ENCODE measurements at regions not wholly inside any gene's neighbourhood (a gene's known extent, or its start where the extent isn't known, plus 50 kb on each side); places are given as distances from the start of the nearest gene placed in this dataset.

GRCh38 chr2:196502386-196502785, 137.1 kb upstream of the CCDC150 start:
- no peak overlapping the region for H3K4me3 ChIP-seq (ENCODE audit: low read depth, low read length)
- in situ Hi-C loops (cut with HindIII; ENCODE audit: low sequenced_read_pairs), result no loop called here
- TF ChIP-seq CTCF (IDR thresholded peaks at IDR 0.05; ENCODE audit: low read depth, low read length), result no peak
- no peak for DNase-seq (ENCODE audit: low read depth, low spot score)

- no peak overlapping the region for H3K4me3 ChIP-seq (ENCODE audit: low read depth, low read length)
- no peak for TF ChIP-seq CTCF (IDR thresholded peaks at IDR 0.05; ENCODE audit: low read depth, low read length)
- in situ Hi-C loops (cut with HindIII; ENCODE audit: low sequenced_read_pairs), result no loop called here
- DNase-seq (ENCODE audit: low read depth, low spot score), result no peak
These were observed 136.1 kb upstream of the CCDC150 start for GRCh38 chr2:196503398-196503797.

GRCh38 chr2:196504788-196505187, 134.7 kb upstream of the CCDC150 start:
- in situ Hi-C loops (cut with HindIII; ENCODE audit: low sequenced_read_pairs), result no loop called here
- DNase-seq (ENCODE audit: low read depth, low spot score), result no peak
- TF ChIP-seq CTCF (IDR thresholded peaks at IDR 0.05; ENCODE audit: low read depth, low read length), result no peak
- H3K4me3 ChIP-seq (ENCODE audit: low read depth, low read length), result no peak overlapping the region

- in situ Hi-C loops (cut with HindIII; ENCODE audit: low sequenced_read_pairs), result no loop called here
- no peak for DNase-seq (ENCODE audit: low read depth, low spot score)
- no peak for TF ChIP-seq CTCF (IDR thresholded peaks at IDR 0.05; ENCODE audit: low read depth, low read length)
- no peak overlapping the region for H3K4me3 ChIP-seq (ENCODE audit: low read depth, low read length)
These were observed 129.3 kb upstream of the CCDC150 start for GRCh38 chr2:196510246-196510645.

- in situ Hi-C loops (cut with HindIII; ENCODE audit: low sequenced_read_pairs), result no loop called here
- H3K4me3 ChIP-seq (ENCODE audit: low read depth, low read length), result no peak overlapping the region
- no peak for TF ChIP-seq CTCF (IDR thresholded peaks at IDR 0.05; ENCODE audit: low read depth, low read length)
- no peak for DNase-seq (ENCODE audit: low read depth, low spot score)
These were observed 128.0 kb upstream of the CCDC150 start for GRCh38 chr2:196511258-196512168.

GRCh38 chr2:196513796-196514526, 125.6 kb upstream of the CCDC150 start:
- no peak for DNase-seq (ENCODE audit: low read depth, low spot score)
- TF ChIP-seq CTCF (IDR thresholded peaks at IDR 0.05; ENCODE audit: low read depth, low read length), result no peak
- in situ Hi-C loops (cut with HindIII; ENCODE audit: low sequenced_read_pairs), result no loop called here
- no peak overlapping the region for H3K4me3 ChIP-seq (ENCODE audit: low read depth, low read length)
